ENCODE measurements at regions not wholly inside any gene's neighbourhood (a gene's known extent, or its start where the extent isn't known, plus 50 kb on each side); places are given as distances from the start of the nearest gene placed in this dataset.

- DNase-seq (no peak), ATAC-seq (ENCODE audit: low read depth) (no peak)
- Mint-ChIP-seq H3K27ac (no peak overlapping the region), H3K36me3 (no peaks in the 10 kb centered on the region), H3K9me3 (no peaks in the 10 kb centered on the region), H3K4me3 (no peak overlapping the region), H3K27me3 (no peaks in the 10 kb centered on the region), H3K4me1 (no peaks in the 10 kb centered on the region)
- POLR2A ChIA-PET = no interaction called here
Measured at GRCh38 chr12:97363693-97364092, 98.9 kb upstream of the RMST start.

GRCh38 chr12:97368462-97369163, 94.0 kb upstream of the RMST start:
- no peaks in the 10 kb centered on the region for H3K4me1 Mint-ChIP-seq
- DNase-seq = no peak
- H3K9me3 Mint-ChIP-seq = peaks cover 1% of the 10 kb centered on the region
- POLR2A ChIA-PET = no interaction called here
- ATAC-seq (ENCODE audit: low read depth) = no peak
- H3K36me3 Mint-ChIP-seq = no peaks in the 10 kb centered on the region
- H3K4me3 Mint-ChIP-seq = no peak overlapping the region
- H3K27me3 Mint-ChIP-seq = no peaks in the 10 kb centered on the region
- no peak overlapping the region for H3K27ac Mint-ChIP-seq

- Mint-ChIP-seq H3K4me1 (no peaks in the 10 kb centered on the region), H3K36me3 (no peaks in the 10 kb centered on the region), H3K27me3 (no peaks in the 10 kb centered on the region), H3K27ac (no peak overlapping the region), H3K9me3 (peaks cover 1% of the 10 kb centered on the region), H3K4me3 (no peak overlapping the region)
- ATAC-seq (ENCODE audit: low read depth) (no peak), DNase-seq (no peak)
- POLR2A ChIA-PET = no interaction called here
Measured at GRCh38 chr12:97375310-97375709, 87.3 kb upstream of the RMST start.

GRCh38 chr12:97380440-97380839, 82.2 kb upstream of the RMST start:
- no peak overlapping the region for H3K4me3 Mint-ChIP-seq
- H3K27ac Mint-ChIP-seq = no peak overlapping the region
- H3K36me3 Mint-ChIP-seq = no peaks in the 10 kb centered on the region
- no peaks in the 10 kb centered on the region for H3K4me1 Mint-ChIP-seq
- DNase-seq (no peak), ATAC-seq (ENCODE audit: low read depth) (no peak)
- H3K9me3 Mint-ChIP-seq = no peaks in the 10 kb centered on the region
- POLR2A ChIA-PET = no interaction called here
- no peaks in the 10 kb centered on the region for H3K27me3 Mint-ChIP-seq

GRCh38 chr12:97385121-97385520, 77.5 kb upstream of the RMST start:
- no peaks in the 10 kb centered on the region for H3K36me3 Mint-ChIP-seq
- H3K4me1 Mint-ChIP-seq = no peaks in the 10 kb centered on the region
- no peak for DNase-seq
- POLR2A ChIA-PET = no interaction called here
- H3K9me3 Mint-ChIP-seq = no peaks in the 10 kb centered on the region
- ATAC-seq (ENCODE audit: low read depth) = no peak
- no peak overlapping the region for H3K4me3 Mint-ChIP-seq
- H3K27me3 Mint-ChIP-seq = no peaks in the 10 kb centered on the region
- H3K27ac Mint-ChIP-seq = no peak overlapping the region

GRCh38 chr12:97386133-97386581, 76.4 kb upstream of the RMST start:
- no peak for ATAC-seq (ENCODE audit: low read depth)

GRCh38 chr12:97387844-97388243, 74.8 kb upstream of the RMST start:
- Mint-ChIP-seq H3K27ac (no peak overlapping the region), H3K4me1 (no peaks in the 10 kb centered on the region), H3K9me3 (no peaks in the 10 kb centered on the region), H3K36me3 (no peaks in the 10 kb centered on the region), H3K4me3 (no peak overlapping the region), H3K27me3 (no peaks in the 10 kb centered on the region)
- DNase-seq (no peak), ATAC-seq (ENCODE audit: low read depth) (no peak)
- POLR2A ChIA-PET = no interaction called here

More at GRCh38 chr12:97386133-97386581, 76.4 kb upstream of the RMST start:
- Mint-ChIP-seq H3K9me3 (no peaks in the 10 kb centered on the region), H3K27me3 (no peaks in the 10 kb centered on the region), H3K4me3 (no peak overlapping the region), H3K4me1 (no peaks in the 10 kb centered on the region), H3K27ac (no peak overlapping the region), H3K36me3 (no peaks in the 10 kb centered on the region)
- DNase-seq = no peak
- POLR2A ChIA-PET = no interaction called here

GRCh38 chr12:97394657-97395056, 67.9 kb upstream of the RMST start:
- DNase-seq (no peak), ATAC-seq (ENCODE audit: low read depth) (no peak)
- Mint-ChIP-seq H3K9me3 (no peaks in the 10 kb centered on the region), H3K4me1 (no peaks in the 10 kb centered on the region), H3K27me3 (no peaks in the 10 kb centered on the region), H3K27ac (no peak overlapping the region), H3K36me3 (no peaks in the 10 kb centered on the region), H3K4me3 (no peak overlapping the region)
- POLR2A ChIA-PET = no interaction called here

- no peak for DNase-seq
- no peaks in the 10 kb centered on the region for H3K27me3 Mint-ChIP-seq
- POLR2A ChIA-PET = no interaction called here
- H3K9me3 Mint-ChIP-seq = no peaks in the 10 kb centered on the region
- no peaks in the 10 kb centered on the region for H3K4me1 Mint-ChIP-seq
- no peak overlapping the region for H3K27ac Mint-ChIP-seq
- H3K4me3 Mint-ChIP-seq = no peak overlapping the region
- no peak for ATAC-seq (ENCODE audit: low read depth)
- H3K36me3 Mint-ChIP-seq = no peaks in the 10 kb centered on the region
Measured at GRCh38 chr12:97397008-97397407, 65.6 kb upstream of the RMST start.

- Mint-ChIP-seq H3K4me1 (no peaks in the 10 kb centered on the region), H3K27ac (no peak overlapping the region), H3K27me3 (no peaks in the 10 kb centered on the region), H3K4me3 (no peak overlapping the region), H3K36me3 (no peaks in the 10 kb centered on the region), H3K9me3 (no peaks in the 10 kb centered on the region)
- no peak for DNase-seq
- POLR2A ChIA-PET = no interaction called here
- ATAC-seq (ENCODE audit: low read depth) = no peak
Measured at GRCh38 chr12:97398704-97399103, 63.9 kb upstream of the RMST start.

GRCh38 chr12:97404093-97404492, 58.5 kb upstream of the RMST start:
- POLR2A ChIA-PET = no interaction called here
- ATAC-seq (ENCODE audit: low read depth) (no peak), DNase-seq (no peak)
- Mint-ChIP-seq H3K27me3 (no peaks in the 10 kb centered on the region), H3K9me3 (no peaks in the 10 kb centered on the region), H3K4me1 (no peaks in the 10 kb centered on the region), H3K4me3 (no peak overlapping the region), H3K27ac (no peak overlapping the region), H3K36me3 (no peaks in the 10 kb centered on the region)

GRCh38 chr12:97404543-97404942, 58.1 kb upstream of the RMST start:
- no peak for ATAC-seq (ENCODE audit: low read depth)
- Mint-ChIP-seq H3K4me3 (no peak overlapping the region), H3K27ac (no peak overlapping the region), H3K4me1 (no peaks in the 10 kb centered on the region), H3K9me3 (no peaks in the 10 kb centered on the region), H3K27me3 (no peaks in the 10 kb centered on the region), H3K36me3 (no peaks in the 10 kb centered on the region)
- no peak for DNase-seq
- POLR2A ChIA-PET = no interaction called here

- Mint-ChIP-seq H3K9me3 (no peaks in the 10 kb centered on the region), H3K36me3 (no peaks in the 10 kb centered on the region), H3K27ac (no peak overlapping the region), H3K4me1 (no peaks in the 10 kb centered on the region), H3K4me3 (no peak overlapping the region), H3K27me3 (no peaks in the 10 kb centered on the region)
- POLR2A ChIA-PET = no interaction called here
- ATAC-seq (ENCODE audit: low read depth) (no peak), DNase-seq (no peak)
Measured at GRCh38 chr12:97408363-97408762, 54.2 kb upstream of the RMST start.

GRCh38 chr12:97411341-97411740, 51.3 kb upstream of the RMST start:
- Mint-ChIP-seq H3K9me3 (no peaks in the 10 kb centered on the region), H3K27ac (no peak overlapping the region), H3K4me1 (no peaks in the 10 kb centered on the region), H3K27me3 (no peaks in the 10 kb centered on the region), H3K4me3 (no peak overlapping the region), H3K36me3 (no peaks in the 10 kb centered on the region)
- no peak for ATAC-seq (ENCODE audit: low read depth)
- POLR2A ChIA-PET = no interaction called here
- DNase-seq = no peak
